Peyer's patch (tissue), 4 donors: ENCODE measurements at regions not wholly inside any gene's neighbourhood (a gene's known extent, or its start where the extent isn't known, plus 50 kb on each side); places are given as distances from the start of the nearest gene placed in this dataset.

Experiments used
- POLR2A ChIP-seq, 2 donors: fragments of 450-650 bp; IDR thresholded peaks; one replicate each; pipeline ENCODE4 v1.5.1; 2017; ENCODE audit warnings: antibody characterized with exemption in 2 of 2, mild to moderate bottlenecking in 2 of 2, moderate library complexity in 2 of 2
- TF ChIP-seq, protein P1 (sequence below), 6 experiments: fragments of 450-650 bp in 4 of 6; fragments of 200-600 bp in 2 of 6; sonication (generic) in 1 of 6; IDR thresholded peaks; one replicate each; pipeline ENCODE4 v1.5.1; 2017 to 2019; ENCODE audit warnings: antibody characterized with exemption in 6 of 6, mild to moderate bottlenecking in 3 of 6, moderate library complexity in 1 of 6

DNA sequence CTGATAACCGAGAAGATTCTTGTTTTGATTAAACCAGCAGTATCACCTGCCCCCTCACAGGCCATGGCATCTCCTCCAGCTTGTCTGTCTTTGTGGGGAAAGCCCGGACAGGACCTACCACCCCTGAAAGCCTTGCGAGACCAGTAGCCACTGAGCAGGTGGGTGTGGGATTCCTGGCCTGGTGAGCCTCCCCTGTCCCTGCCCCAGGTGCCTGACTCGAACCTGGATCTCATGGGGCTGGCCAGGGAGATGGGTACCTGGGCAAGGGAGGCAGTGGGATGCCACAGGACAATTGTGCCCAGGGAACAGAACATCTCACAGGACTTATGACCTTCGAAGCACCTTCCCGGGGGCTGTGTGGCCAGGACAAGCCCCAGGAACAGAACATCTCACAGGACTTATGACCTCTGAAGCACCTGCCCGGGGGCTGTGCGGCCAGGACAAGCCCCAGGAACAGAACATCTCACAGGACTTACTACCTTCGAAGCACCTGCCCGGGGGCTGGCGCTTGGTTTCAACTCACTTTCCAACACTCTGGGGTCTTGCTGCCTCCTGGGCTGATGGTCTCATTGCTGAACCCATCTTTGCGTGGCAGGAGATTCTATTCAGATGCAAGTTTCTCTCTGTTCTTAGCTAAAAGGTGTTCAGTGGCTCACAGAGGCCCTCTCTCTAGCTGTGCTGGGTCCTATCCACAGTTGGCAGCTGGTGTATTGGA, 854.5 kb downstream of the BRD1 start:
- TF ChIP-seq, protein P1, sequence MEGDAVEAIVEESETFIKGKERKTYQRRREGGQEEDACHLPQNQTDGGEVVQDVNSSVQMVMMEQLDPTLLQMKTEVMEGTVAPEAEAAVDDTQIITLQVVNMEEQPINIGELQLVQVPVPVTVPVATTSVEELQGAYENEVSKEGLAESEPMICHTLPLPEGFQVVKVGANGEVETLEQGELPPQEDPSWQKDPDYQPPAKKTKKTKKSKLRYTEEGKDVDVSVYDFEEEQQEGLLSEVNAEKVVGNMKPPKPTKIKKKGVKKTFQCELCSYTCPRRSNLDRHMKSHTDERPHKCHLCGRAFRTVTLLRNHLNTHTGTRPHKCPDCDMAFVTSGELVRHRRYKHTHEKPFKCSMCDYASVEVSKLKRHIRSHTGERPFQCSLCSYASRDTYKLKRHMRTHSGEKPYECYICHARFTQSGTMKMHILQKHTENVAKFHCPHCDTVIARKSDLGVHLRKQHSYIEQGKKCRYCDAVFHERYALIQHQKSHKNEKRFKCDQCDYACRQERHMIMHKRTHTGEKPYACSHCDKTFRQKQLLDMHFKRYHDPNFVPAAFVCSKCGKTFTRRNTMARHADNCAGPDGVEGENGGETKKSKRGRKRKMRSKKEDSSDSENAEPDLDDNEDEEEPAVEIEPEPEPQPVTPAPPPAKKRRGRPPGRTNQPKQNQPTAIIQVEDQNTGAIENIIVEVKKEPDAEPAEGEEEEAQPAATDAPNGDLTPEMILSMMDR (IDR thresholded peaks at IDR 0.05) = no peak
- TF ChIP-seq POLR2A (IDR thresholded peaks at IDR 0.05) = no peak
